Heart left ventricle (tissue), 13 donors: ENCODE measurements at regions not wholly inside any gene's neighbourhood (a gene's known extent, or its start where the extent isn't known, plus 50 kb on each side); places are given as distances from the start of the nearest gene placed in this dataset.
"Not testable (repeated sequence)": the region's sequence is repeated elsewhere in the genome, so short reads cannot be mapped to it uniquely, and the experiment has no call there.

Source experiments
- POLR2A ChIP-seq, 2 donors: fragments of 450-650 bp; IDR thresholded peaks; one replicate each; pipeline ENCODE4 v1.6.1; 2017; ENCODE audit warnings: antibody characterized with exemption in 2 of 2, mild to moderate bottlenecking in 2 of 2, moderate library complexity in 2 of 2
- TF ChIP-seq, protein P1 (sequence below), 12 donors: fragments of 200-600 bp; sonication (generic) in 4 of 12; IDR thresholded peaks; one replicate each; pipeline versions ENCODE4 v1.5.0 to v1.8.0; 2018 to 2022; ENCODE audit warnings: antibody characterized with exemption in 12 of 12, mild to moderate bottlenecking in 5 of 12
- donor health status: ischemic (EF 13 %, LVEDD 7.1; RV severe dilation, severe dysfunction).
- donor health status: DM: no; HTN: yes; CAD: no.
- donor health status: DM: no; HTN: no; CAD: no.
- donor health status: ischemic (EF 25% LVEDD 6.9; RV normal size, moderate dysfunction).
- donor health status: ischemic (EF 25% LVEDD 5.7; RV mildly dilated, moderate dysfunction).
- donor health status: ischemic (EF 35%, LVEDD 5.7; RV mildly dilated, moderate dysfunction).
- donor health status: nonischemic (EF 11% LVEDD 7.7; RV severe dilation, severe dysfunction).
- donor health status: DM: yes; HTN: yes; CAD: no.
- donor health status: PGD.
- donor health status: ischemic (EF 29% LVEDD 5.4; RV normal size, mild dysfunction).
- donor health status: nonischemic (EF 23%, LVEDD 6.1; RV moderate dilation, normal function).

GRCh38 chr4:54409270-54409817, 180.3 kb downstream of the PDGFRA start:
- TF ChIP-seq, protein P1, sequence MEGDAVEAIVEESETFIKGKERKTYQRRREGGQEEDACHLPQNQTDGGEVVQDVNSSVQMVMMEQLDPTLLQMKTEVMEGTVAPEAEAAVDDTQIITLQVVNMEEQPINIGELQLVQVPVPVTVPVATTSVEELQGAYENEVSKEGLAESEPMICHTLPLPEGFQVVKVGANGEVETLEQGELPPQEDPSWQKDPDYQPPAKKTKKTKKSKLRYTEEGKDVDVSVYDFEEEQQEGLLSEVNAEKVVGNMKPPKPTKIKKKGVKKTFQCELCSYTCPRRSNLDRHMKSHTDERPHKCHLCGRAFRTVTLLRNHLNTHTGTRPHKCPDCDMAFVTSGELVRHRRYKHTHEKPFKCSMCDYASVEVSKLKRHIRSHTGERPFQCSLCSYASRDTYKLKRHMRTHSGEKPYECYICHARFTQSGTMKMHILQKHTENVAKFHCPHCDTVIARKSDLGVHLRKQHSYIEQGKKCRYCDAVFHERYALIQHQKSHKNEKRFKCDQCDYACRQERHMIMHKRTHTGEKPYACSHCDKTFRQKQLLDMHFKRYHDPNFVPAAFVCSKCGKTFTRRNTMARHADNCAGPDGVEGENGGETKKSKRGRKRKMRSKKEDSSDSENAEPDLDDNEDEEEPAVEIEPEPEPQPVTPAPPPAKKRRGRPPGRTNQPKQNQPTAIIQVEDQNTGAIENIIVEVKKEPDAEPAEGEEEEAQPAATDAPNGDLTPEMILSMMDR (IDR thresholded peaks at IDR 0.05) = not testable (repeated sequence)
- TF ChIP-seq POLR2A (IDR thresholded peaks at IDR 0.05) = not testable (repeated sequence)
